SK-N-DZ (cell line): ENCODE measurements at regions not wholly inside any gene's neighbourhood (a gene's known extent, or its start where the extent isn't known, plus 50 kb on each side); places are given as distances from the start of the nearest gene placed in this dataset.

Source experiments
- DNase-seq: peaks from one replicate; pipeline ENCODE4 v3.0.0-alpha.2; 2015; ENCODE audit warnings: low spot score

- no peak for DNase-seq
These were observed 50.9 kb upstream of the A1CF start for GRCh38 chr10:50936335-50936734.

- DNase-seq = no peak
These were observed 51.9 kb upstream of the A1CF start for GRCh38 chr10:50937230-50937907.

GRCh38 chr10:50941629-50942028 lies 56.2 kb upstream of the A1CF start:
- no peak for DNase-seq

DNA sequence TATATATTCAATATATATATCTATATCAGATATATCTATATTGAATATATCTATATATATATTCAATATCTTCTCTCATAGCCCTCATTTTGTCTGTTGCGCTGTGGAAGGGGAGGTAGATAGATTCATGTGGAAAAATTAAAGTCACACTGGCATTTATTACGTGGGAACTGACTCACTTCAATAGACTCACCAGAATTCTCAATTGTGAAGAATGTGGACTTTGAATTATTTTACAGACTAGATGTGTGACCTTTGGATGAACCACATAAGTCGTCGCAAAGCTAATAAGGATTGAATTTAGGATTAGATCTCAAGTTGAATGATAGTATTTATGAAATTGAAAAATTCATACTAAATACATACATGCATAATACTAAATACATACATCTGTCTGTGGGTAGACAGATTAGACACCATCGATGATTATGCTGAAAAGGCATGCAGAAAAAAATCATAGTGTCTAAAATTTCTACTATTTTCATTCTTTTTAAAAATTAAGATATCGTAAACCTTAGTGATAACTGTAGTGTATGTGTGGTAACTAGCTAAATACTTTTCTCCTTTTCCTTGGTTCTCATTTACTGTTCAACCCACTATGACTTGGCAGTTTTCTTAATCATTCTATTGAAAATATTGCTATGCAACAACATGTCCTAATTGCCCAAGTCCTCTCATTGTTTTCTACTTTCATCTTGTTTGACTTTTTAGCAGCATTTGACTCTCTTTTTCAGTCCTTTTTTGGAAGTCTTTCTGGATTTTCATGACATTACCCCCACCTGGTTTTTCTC lies 61.8 kb upstream of the A1CF start:
- no peak for DNase-seq

- no peak for DNase-seq
These were observed 65.9 kb upstream of the A1CF start for GRCh38 chr10:50951365-50951764.

- no peak for DNase-seq
These were observed 75.9 kb upstream of the A1CF start for GRCh38 chr10:50961297-50961696.

- no peak for DNase-seq
These were observed 77.6 kb upstream of the A1CF start for GRCh38 chr10:50963063-50963462.

- DNase-seq = no peak
These were observed 83.1 kb upstream of the A1CF start for GRCh38 chr10:50968386-50969091.

DNA sequence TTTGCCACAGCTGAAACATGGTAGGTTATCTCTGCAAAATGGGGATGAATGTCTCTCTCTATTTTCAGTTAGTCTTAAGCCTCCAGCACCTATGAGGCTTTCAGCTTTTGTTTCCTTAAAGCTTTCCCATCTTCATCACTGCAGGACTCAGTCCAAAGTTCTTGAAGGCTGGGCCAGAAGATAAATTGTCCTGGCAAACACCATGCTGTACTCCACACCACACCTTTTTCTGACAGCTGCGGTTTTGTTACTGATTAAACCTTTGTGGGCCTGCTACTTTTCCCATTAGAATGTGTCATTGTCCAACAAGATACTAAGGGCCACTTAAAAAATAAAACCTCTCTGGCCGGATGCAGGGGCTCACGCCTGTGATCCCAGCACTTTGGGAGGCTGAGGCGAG lies 87.2 kb upstream of the A1CF start:
- DNase-seq = no peak

DNA sequence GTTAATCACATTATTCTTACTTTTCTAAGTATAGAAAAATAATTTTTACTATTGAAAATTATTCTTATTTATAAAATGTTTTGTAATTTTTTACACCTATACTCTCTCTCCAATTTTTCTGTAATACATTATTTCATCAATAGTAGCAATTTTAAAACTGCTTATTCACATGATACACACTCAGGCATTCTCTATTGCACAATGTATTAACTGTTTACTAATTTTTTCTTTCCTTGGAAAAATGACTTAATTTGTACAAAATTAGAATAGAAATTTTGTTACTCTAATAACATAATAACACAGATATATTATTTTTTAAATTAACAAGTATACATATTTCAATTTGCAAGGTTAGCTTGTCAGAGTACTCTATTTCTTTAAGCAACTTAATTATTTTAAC lies 92.9 kb upstream of the PRKG1 start:
- DNase-seq = no peak

GRCh38 chr10:50981904-50982303 lies 92.4 kb upstream of the PRKG1 start:
- no peak for DNase-seq

GRCh38 chr10:50982989-50983388 lies 91.3 kb upstream of the PRKG1 start:
- DNase-seq = no peak

- DNase-seq = no peak
These were observed 86.4 kb upstream of the PRKG1 start for GRCh38 chr10:50987934-50988333.

- DNase-seq = no peak
These were observed 85.5 kb upstream of the PRKG1 start for GRCh38 chr10:50988792-50989191.

GRCh38 chr10:50990568-50991455 lies 83.5 kb upstream of the PRKG1 start:
- DNase-seq = no peak

GRCh38 chr10:50991456-50992355 lies 82.6 kb upstream of the PRKG1 start:
- DNase-seq = no peak

GRCh38 chr10:50992356-50992901 lies 81.9 kb upstream of the PRKG1 start:
- DNase-seq = no peak

DNA sequence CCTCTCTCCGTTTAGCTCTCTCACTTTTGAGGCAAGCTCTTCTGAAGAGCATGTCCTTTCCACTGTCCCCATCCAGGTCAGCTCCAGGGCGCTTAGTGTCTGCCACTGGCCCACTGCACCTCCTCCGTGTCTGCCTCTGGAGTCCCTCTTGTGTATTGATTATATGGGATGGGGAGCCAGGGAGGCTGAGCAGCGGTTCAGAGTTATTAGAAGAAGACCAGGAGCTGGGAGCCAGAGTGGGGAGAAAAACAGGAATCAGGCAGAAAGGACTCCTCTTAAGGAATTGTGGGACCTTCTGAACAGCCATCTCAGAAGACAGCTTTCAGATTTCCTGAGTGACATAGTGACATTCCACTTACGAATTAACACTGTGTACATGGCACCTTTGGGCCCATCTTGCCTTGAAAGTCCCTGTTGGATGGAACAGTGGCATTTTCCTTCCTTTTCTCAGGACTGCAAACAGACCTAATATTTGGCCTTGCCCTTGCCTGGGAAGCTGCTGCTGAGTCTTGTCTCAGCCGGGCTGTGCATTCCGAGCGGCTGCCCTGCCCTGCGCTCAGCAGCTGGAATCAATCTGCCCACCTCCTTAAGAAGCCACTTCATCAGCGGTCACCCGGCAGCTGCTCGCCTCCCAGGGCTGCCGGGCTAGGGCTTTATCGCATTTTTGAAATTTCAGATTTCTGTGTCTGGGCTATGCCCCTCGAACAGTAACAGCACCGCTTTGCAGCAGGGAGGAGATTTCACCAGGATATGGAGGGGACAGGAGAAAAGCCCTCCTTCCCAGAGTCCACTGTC lies 81.1 kb upstream of the PRKG1 start:
- no peak for DNase-seq

DNA sequence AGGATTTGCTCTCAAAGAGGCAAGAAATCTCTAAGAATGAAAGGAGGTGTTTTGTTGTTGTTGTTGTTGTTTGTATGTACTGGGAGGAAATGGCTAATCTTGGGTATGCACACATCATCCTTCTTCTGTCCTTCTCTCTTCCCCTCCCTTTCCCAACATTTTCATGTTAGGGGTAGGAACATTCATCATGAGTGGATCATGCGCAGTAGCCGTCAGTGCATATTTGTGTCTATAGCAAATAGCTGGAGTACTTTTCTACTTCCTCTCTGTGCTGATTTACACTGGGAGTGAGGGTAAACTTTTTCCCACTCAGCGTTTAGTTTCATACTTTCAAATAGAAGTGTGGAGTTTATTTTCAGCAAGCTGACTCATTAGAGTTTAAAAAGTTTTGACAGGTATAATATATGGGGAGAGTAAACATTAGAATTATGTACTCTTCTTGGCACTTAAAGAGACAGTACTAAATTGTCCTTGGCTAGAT lies 80.5 kb upstream of the PRKG1 start:
- DNase-seq = no peak
